AG10803 (cell line): ENCODE measurements at regions not wholly inside any gene's neighbourhood (a gene's known extent, or its start where the extent isn't known, plus 50 kb on each side); places are given as distances from the start of the nearest gene placed in this dataset.

Experiments
- DNase-seq: peaks from one replicate; pipeline ENCODE4 v3.0.0; 2010; ENCODE audit warnings: low read depth
- H3K4me3 ChIP-seq: 2 replicates; pipeline ENCODE4 v1.5.1; 2011; ENCODE audit warnings: mild to moderate bottlenecking, low read length, control low read depth
- TF ChIP-seq, protein P1 (sequence below): conservative IDR thresholded peaks from 2 replicates; pipeline ENCODE4 v1.5.1; 2011; ENCODE audit warnings: mild to moderate bottlenecking, low read length, control low read depth, inconsistent platforms

DNA sequence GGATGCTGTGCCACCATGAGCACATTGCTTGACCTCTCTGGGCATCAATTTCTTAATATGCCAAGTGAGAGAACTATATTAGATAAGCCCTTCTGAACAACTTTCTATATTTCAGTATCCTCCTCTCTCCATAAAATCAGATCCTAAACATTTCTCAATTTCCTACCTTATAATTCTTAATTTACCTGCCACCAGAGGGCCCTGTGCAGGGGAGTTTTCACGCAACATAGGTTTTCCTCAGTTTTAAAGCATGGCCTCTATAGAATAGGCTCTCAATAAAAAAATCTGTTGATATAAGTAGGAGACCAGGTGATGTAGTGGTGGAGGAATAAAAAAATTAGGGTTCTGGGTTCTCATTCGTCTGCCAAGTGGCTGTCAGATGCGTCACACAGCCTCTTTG, 83.7 kb upstream of the DBX1 start:
- TF ChIP-seq, protein P1, sequence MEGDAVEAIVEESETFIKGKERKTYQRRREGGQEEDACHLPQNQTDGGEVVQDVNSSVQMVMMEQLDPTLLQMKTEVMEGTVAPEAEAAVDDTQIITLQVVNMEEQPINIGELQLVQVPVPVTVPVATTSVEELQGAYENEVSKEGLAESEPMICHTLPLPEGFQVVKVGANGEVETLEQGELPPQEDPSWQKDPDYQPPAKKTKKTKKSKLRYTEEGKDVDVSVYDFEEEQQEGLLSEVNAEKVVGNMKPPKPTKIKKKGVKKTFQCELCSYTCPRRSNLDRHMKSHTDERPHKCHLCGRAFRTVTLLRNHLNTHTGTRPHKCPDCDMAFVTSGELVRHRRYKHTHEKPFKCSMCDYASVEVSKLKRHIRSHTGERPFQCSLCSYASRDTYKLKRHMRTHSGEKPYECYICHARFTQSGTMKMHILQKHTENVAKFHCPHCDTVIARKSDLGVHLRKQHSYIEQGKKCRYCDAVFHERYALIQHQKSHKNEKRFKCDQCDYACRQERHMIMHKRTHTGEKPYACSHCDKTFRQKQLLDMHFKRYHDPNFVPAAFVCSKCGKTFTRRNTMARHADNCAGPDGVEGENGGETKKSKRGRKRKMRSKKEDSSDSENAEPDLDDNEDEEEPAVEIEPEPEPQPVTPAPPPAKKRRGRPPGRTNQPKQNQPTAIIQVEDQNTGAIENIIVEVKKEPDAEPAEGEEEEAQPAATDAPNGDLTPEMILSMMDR: peak; percentile 17; the same call in 1 of the 2 replicates
- H3K4me3 ChIP-seq: no peak overlapping the region
- DNase-seq: no peak

DNA sequence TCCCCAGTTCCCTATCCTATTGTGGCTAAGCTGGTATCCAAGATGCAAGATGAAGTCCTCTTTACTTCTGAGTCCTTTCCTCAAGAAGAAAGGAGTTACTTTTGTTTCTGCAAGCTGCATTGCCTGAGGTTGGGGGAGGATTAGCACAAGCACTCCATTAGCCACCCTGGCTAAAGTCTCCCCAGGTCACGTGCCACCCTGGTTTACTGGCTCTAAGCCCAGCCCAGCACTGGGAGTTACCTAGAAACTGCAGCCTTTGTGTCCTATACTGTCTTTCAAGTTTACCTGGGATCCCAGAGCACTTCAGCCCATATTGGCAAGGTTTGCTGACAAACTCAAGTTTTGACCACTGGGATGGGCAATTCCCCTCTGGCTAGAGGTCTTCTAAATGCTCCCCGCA, 78.4 kb upstream of the DBX1 start:
- no peak for DNase-seq
- H3K4me3 ChIP-seq: no peak overlapping the region
- TF ChIP-seq, protein P1: no peak

DNA sequence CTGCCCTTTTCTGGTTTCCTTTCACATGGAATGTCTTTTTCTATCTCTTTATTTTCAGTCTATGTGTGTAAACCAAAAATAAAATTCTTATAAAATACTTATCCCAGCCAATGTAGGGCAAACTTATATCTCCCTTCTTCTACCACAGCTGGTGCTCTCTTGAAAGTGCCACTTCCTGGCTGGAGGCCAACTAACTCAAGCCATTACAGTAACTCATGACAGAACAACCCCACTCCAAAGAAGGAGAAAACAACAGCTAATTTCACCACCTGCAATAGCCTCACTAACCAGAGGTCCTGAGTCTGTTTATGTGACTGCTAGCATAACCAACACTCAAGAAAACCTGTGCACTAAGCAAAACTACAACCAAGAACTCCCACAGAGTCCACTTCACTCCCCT, 74.9 kb upstream of the DBX1 start:
- no peak for DNase-seq
- TF ChIP-seq, protein P1: no peak
- no peak overlapping the region for H3K4me3 ChIP-seq

DNA sequence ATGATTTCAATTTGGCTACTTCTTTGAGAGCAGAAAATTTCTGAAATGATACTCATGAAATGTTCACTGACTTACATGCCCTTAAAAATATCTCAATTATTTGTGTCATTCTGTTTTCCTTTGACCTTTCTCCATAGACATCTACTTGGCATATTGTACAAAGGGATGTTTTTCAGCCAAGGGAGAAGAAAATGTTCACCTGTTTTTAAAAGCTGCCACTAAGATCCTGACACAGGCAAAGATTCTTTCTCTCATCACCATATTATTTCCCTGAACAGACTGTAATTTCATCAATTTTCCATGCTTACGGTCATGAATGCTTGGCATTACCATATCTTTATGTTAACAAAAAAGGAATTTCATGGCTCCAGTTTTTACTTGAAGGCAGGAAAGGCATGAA, 67.4 kb upstream of the DBX1 start:
- no peak overlapping the region for H3K4me3 ChIP-seq
- no peak for DNase-seq
- TF ChIP-seq, protein P1: no peak

DNA sequence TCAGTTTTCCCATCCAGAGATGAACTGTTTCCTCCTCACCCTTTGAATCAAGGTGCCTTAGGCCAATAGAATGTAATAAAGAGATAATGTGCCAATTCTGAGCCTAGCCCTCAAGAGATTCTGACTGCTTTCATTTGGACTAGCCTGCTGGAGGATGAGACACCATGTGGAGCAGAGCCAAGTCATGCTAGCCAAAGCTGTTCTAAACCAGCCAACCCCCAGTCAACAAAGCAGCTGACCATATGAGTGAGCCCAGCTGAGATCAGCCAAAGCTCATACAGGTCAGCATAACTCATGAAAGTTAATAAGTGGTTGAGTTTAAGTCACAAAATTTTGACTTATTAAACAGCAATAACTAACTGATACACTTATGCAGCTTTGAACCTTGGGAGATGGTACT, 66.7 kb upstream of the DBX1 start:
- H3K4me3 ChIP-seq: no peak overlapping the region
- TF ChIP-seq, protein P1: no peak
- no peak for DNase-seq

DNA sequence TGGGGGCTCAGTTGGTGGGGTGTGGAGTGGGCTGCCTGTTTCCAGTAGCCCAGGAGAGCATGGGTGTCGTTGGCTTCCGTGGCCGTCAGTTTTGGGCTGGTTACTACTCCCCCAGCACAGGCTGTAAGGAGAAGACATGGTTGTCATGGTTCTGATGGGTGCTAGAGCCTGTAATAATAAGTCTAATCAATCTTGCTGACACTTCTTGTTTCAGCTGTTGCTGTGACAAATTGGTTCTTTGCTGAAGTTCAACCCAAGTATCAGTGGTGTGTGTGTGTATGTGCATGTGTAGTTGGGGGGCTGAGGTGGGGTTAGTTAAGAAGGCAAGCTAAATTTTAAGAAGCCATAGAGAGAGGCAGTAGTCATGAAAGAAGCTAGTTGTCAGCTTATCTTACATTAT, 61.3 kb upstream of the DBX1 start:
- H3K4me3 ChIP-seq: no peak overlapping the region
- TF ChIP-seq, protein P1: no peak

DNA sequence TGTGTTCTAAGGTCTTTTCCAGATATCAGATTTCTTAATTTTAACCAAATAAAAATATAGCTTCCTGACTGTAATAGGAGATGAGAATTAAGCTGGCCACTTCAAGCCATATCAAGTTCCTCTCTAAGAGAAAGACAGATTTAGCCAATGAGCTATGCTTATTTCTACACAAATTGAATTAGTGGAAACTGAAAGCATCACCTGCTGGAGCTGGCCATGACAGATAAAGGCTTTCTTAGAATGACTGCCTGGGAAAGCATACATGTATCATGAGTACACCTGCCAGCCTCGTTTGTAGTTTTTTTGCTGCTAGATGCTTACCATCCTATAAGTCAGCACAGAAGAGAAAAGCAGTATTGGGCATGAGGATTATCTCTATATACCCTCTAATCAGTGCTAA, 53.5 kb upstream of the DBX1 start:
- H3K4me3 ChIP-seq: no peak overlapping the region
- no peak for DNase-seq
- TF ChIP-seq, protein P1: no peak

More for the DNA sequence above, 61.3 kb upstream of the DBX1 start:
- no peak for DNase-seq
